Activated T-cell treated with anti-CD3 and anti-CD28 coated beads, Interleukin-2, amount 50 U/mL, for 1 hour (primary cell): ENCODE measurements at regions not wholly inside any gene's neighbourhood (a gene's known extent, or its start where the extent isn't known, plus 50 kb on each side); places are given as distances from the start of the nearest gene placed in this dataset.

Experiments
- DNase-seq: peaks from one replicate; pipeline ENCODE4 v3.0.0-alpha.2; 2020

- no peak for DNase-seq
These were observed 94.0 kb upstream of the ITGA6 start for GRCh38 chr2:172333235-172333977.

- DNase-seq, result no peak
These were observed 93.4 kb upstream of the ITGA6 start for GRCh38 chr2:172333978-172334330.

- DNase-seq, result no peak
These were observed 92.4 kb upstream of the ITGA6 start for GRCh38 chr2:172334988-172335387.

GRCh38 chr2:172335736-172336135 is 91.7 kb upstream of the ITGA6 start:
- DNase-seq, result no peak

GRCh38 chr2:172336681-172337080 is 90.7 kb upstream of the ITGA6 start:
- DNase-seq, result no peak

- DNase-seq, result no peak
These were observed 87.9 kb upstream of the ITGA6 start for GRCh38 chr2:172339371-172340010.

- DNase-seq, result no peak
These were observed 87.0 kb upstream of the ITGA6 start for GRCh38 chr2:172340394-172340793.

- DNase-seq, result no peak
These were observed 85.3 kb upstream of the ITGA6 start for GRCh38 chr2:172342078-172342477.

- DNase-seq, result no peak
These were observed 84.8 kb upstream of the ITGA6 start for GRCh38 chr2:172342611-172343010.

GRCh38 chr2:172344159-172344558 is 83.2 kb upstream of the ITGA6 start:
- DNase-seq, result no peak

GRCh38 chr2:172345956-172346555 is 81.3 kb upstream of the ITGA6 start:
- DNase-seq, result no peak

- no peak for DNase-seq
These were observed 78.7 kb upstream of the ITGA6 start for GRCh38 chr2:172348555-172349288.

- no peak for DNase-seq
These were observed 76.4 kb upstream of the ITGA6 start for GRCh38 chr2:172350839-172351479.

GRCh38 chr2:172351586-172351985 is 75.8 kb upstream of the ITGA6 start:
- no peak for DNase-seq

- no peak for DNase-seq
These were observed 73.0 kb upstream of the ITGA6 start for GRCh38 chr2:172354347-172354746.

GRCh38 chr2:172357442-172357841 is 69.9 kb upstream of the ITGA6 start:
- no peak for DNase-seq

- DNase-seq, result no peak
These were observed 68.5 kb upstream of the ITGA6 start for GRCh38 chr2:172358691-172359556.

GRCh38 chr2:172361360-172361759 is 66.0 kb upstream of the ITGA6 start:
- DNase-seq, result no peak

- no peak for DNase-seq
These were observed 65.5 kb upstream of the ITGA6 start for GRCh38 chr2:172361840-172362239.

GRCh38 chr2:172364261-172364660 is 63.1 kb upstream of the ITGA6 start:
- no peak for DNase-seq

GRCh38 chr2:172366596-172367150 is 60.7 kb upstream of the ITGA6 start:
- no peak for DNase-seq
